PC-3 (cell line): ENCODE measurements at regions not wholly inside any gene's neighbourhood (a gene's known extent, or its start where the extent isn't known, plus 50 kb on each side); places are given as distances from the start of the nearest gene placed in this dataset.
"Not testable (repeated sequence)": the region's sequence is repeated elsewhere in the genome, so short reads cannot be mapped to it uniquely, and the experiment has no call there.

Source experiments
- EZH2 ChIP-seq: fragments of 300-600 bp; sonication (generic); IDR thresholded peaks from one replicate; pipeline ENCODE4 v1.6.1; 2017; ENCODE audit warnings: antibody characterized with exemption, mild to moderate bottlenecking, low read length; ENCODE audit not compliant: unreplicated experiment
- EZH2phosphoT487 ChIP-seq: fragments of 300-600 bp; sonication (generic); IDR thresholded peaks from 2 replicates; pipeline ENCODE4 v1.6.1; 2018; ENCODE audit warnings: mild to moderate bottlenecking, antibody characterized with exemption, low read length, borderline replicate concordance
- TF ChIP-seq, protein P1 (sequence below): fragments of 300-600 bp; sonication (generic); conservative IDR thresholded peaks from 2 replicates; pipeline ENCODE4 v1.5.1; 2017; ENCODE audit warnings: antibody characterized with exemption, low read depth, mild to moderate bottlenecking, low read length

DNA sequence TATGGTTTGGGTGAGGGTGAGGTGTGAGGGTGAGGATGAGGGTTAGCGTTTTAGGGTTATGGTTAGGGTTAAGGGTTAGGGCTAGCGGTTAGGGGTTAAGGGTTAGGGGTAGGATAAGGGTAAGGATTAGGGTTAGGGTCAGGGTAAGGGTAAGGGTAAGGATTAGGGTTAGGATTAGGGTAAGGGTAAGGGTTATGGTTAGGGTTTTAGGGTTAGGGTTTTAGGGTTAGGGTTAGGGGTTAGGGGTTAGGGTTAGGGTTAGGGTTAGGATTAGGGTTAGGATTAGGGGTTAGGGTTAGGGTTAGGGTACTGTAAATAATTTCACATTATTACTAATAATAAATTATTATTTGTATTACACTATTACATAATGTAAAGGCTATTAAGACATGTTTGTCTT, 359.5 kb downstream of the CACNA1B start:
- TF ChIP-seq, protein P1, sequence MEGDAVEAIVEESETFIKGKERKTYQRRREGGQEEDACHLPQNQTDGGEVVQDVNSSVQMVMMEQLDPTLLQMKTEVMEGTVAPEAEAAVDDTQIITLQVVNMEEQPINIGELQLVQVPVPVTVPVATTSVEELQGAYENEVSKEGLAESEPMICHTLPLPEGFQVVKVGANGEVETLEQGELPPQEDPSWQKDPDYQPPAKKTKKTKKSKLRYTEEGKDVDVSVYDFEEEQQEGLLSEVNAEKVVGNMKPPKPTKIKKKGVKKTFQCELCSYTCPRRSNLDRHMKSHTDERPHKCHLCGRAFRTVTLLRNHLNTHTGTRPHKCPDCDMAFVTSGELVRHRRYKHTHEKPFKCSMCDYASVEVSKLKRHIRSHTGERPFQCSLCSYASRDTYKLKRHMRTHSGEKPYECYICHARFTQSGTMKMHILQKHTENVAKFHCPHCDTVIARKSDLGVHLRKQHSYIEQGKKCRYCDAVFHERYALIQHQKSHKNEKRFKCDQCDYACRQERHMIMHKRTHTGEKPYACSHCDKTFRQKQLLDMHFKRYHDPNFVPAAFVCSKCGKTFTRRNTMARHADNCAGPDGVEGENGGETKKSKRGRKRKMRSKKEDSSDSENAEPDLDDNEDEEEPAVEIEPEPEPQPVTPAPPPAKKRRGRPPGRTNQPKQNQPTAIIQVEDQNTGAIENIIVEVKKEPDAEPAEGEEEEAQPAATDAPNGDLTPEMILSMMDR = not testable (repeated sequence)
- not testable (repeated sequence) for TF ChIP-seq EZH2, EZH2phosphoT487
